Epithelial cell of proximal tubule (primary cell): ENCODE measurements at regions not wholly inside any gene's neighbourhood (a gene's known extent, or its start where the extent isn't known, plus 50 kb on each side); places are given as distances from the start of the nearest gene placed in this dataset.

Experiments used
- DNase-seq: peaks from one replicate; pipeline ENCODE4 v3.0.0-alpha.2; 2011; ENCODE audit warnings: low read depth
- H3K4me3 ChIP-seq: 2 replicates; pipeline ENCODE4 v1.5.1; 2011; ENCODE audit warnings: low read depth, mild to moderate bottlenecking, low read length
- CTCF ChIP-seq: conservative IDR thresholded peaks from 2 replicates; pipeline ENCODE4 v1.5.1; 2012; ENCODE audit warnings: low read depth, mild to moderate bottlenecking, low read length

- DNase-seq: no peak
- TF ChIP-seq CTCF: no peak
Observed at GRCh38 chr21:27827972-27828371, 861.1 kb upstream of the ADAMTS5 start.

GRCh38 chr21:27825035-27825434 lies 858.1 kb upstream of the ADAMTS5 start:
- no peak overlapping the region for H3K4me3 ChIP-seq
- no peak for TF ChIP-seq CTCF
- DNase-seq: no peak

More at GRCh38 chr21:27827972-27828371, 861.1 kb upstream of the ADAMTS5 start:
- no peak overlapping the region for H3K4me3 ChIP-seq

GRCh38 chr21:27823652-27824201 lies 856.8 kb upstream of the ADAMTS5 start:
- H3K4me3 ChIP-seq: no peak overlapping the region
- no peak for TF ChIP-seq CTCF
- no peak for DNase-seq

- DNase-seq: no peak
- H3K4me3 ChIP-seq: no peak overlapping the region
- TF ChIP-seq CTCF: no peak
Observed at GRCh38 chr21:27820342-27820741, 853.5 kb upstream of the ADAMTS5 start.

GRCh38 chr21:27819299-27819698 lies 852.4 kb upstream of the ADAMTS5 start:
- TF ChIP-seq CTCF: no peak
- no peak for DNase-seq
- no peak overlapping the region for H3K4me3 ChIP-seq

GRCh38 chr21:27818847-27819246 lies 852.0 kb upstream of the ADAMTS5 start:
- TF ChIP-seq CTCF: no peak
- DNase-seq: peak; percentile 75
- no peak overlapping the region for H3K4me3 ChIP-seq

- no peak overlapping the region for H3K4me3 ChIP-seq
- DNase-seq: no peak
- TF ChIP-seq CTCF: no peak
Observed at GRCh38 chr21:27817902-27818623, 851.2 kb upstream of the ADAMTS5 start.
